HG03575 (cell line): ENCODE measurements at regions not wholly inside any gene's neighbourhood (a gene's known extent, or its start where the extent isn't known, plus 50 kb on each side); places are given as distances from the start of the nearest gene placed in this dataset.
A peak's percentile ranks its signal among the peaks of the same experiment; 100 is the strongest.

Experiments used
- ATAC-seq: cut with Tn5 transposase; IDR thresholded peaks from one replicate; pipeline ENCODE4 v1.9.1; 2021; ENCODE audit not compliant: unreplicated experiment, insufficient number of reproducible peaks, low FRiP score; ENCODE audit errors: extremely low read depth

DNA sequence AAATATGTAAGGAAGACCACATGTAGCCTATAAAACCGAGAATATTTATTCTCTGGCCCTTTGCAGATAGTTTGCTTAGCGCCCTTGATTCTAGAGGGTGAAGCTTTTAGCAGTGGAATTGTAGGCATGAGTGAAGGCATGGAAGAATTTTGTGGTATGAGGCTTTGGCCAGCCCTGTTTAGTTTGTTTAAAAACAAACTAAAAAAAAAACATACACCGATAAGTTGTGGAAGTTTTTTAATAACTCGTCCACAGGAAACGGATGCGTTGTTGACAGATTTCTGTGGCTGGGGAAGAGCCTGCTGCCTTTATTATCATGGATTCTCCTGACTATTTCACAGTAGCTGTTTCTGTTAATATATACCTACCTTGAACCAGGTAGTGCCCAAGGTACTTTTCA lies 194.7 kb upstream of the LNX1 start:
- ATAC-seq, result no peak

DNA sequence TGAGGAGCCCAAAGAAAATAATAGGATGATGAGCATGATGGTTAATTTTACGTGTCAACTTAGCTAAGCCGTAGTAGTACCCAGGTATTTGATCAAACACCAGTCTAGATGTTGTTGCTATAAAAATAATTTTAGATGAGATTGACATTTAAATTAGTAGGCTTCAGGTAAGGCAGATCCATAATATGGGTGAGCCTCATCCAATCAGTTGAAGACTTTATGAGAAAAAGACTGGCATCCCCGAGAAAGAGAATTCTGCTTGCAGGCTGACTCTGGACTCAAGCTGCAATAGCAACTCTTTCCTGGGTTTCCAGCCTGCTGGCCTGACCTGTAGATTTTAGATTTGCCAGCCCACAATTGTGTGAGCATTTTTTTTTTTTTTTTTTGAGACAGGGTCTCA lies 192.8 kb upstream of the LNX1 start:
- ATAC-seq, result no peak

DNA sequence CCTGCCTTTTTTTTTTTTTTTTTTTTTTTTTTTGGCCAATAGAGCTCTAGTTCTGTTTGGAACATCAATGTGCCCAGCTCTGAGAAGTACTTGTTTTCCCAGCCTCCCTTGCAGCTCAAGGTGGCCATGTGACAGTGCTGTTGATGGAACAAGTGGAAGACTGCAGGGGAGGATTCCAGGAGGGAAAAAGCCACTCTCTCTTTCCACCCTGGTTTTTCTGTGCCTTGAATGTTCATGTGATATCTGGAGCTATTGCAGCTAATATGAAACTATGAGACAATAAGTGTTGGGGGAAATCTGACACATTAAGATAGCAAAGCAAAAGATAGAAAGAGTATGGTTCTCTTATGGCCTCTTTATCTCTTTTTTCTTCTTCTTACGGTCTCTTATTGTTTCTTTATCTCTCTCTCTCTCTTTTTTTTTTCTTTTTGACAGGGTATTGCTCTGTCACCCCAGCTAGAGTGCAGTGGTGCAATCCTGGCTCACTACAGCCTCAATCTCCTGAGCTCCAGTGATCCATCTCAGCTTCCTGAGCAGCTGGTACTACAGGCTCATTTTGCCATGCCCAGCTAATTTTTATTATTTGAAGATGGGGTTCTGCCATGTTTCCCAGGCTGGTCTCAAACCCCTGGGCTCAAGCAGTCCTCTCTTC lies 192.0 kb upstream of the LNX1 start:
- no peak for ATAC-seq

DNA sequence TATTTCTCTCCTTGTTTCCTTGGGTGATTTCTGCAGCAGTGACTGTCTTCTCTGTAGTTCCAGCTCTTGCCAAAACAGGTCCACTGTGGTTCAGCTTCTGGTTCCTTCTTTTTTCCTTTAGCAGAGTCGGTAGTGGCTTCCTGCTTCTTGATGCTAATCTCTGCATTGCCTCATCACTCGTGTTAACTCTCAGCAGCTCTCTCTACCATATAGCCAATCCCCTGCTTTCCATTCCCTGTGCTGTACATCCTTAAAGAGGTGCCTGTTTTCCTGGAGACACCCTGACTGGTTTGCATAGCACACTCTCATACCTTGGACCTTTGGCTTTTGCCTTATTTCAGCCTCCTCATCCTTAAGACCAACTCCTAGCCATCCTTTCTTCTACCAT lies 191.2 kb upstream of the LNX1 start:
- ATAC-seq, result no peak

DNA sequence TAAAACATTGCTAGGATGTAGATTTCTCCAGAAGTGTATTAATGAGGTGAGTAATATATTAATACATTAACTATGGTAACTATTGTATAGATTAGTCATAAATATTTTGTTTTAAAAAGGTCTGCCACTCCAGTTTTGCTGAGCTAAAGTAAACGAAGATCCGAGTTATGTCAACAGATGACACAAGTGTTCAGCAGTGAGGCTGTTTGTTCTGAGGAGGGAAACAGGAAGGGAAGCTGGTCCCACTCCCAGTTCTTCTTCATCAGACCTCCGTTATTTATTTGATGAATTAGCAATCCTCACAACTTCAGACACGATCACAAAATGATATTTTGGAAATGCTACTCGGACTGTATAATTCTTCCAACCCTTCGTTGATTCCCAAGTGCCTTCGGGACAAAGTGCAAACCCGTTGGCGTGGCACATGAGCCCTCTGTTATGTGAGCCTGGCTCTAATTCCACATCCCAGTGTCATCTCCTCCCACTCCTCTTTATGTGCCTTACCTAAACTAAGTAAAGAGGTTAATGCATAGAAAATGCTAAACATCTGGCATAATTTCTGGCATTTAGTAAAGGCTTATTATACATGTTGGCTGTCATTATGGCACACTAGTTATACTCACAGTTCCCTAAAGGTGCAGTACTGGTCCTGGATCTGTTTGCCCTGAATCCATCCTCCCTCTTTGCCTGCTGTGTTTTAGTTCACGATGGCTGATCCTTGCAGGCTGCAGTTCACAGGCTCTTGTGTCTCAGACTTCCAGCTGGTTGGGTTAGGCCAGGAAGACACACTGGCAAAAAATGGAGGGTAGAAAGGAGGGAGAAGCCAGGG lies 190.6 kb upstream of the LNX1 start:
- no peak for ATAC-seq

DNA sequence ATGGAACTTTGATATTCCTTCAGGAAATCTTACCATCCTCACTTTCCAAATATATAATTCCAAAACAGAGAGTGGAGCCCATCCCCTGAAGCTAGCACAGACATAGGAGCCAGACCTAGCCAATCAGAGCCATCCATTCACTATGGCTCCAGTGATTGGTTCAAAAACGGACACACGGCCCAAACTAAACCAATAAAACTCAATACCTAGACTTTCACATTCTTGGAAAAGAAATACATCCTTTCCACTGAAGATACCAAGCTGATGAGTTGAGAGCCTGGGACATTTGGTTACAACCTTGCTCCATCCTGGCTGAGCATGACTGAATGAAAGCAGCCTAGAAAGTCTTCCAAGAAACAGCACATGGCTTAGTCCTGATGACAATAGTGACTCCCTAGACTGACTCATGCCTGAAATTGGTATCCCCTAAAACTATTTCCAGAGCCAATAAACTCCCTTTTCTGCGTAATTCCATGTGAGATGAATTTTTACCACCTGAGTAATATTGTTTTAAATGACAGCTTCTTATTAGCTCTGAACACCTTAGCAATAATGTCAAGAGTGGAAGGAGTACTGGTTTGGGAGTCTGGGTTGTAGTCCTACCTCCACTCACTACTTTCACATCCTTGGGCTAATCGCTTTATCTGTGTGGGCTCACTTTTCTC lies 189.6 kb upstream of the LNX1 start:
- no peak for ATAC-seq

DNA sequence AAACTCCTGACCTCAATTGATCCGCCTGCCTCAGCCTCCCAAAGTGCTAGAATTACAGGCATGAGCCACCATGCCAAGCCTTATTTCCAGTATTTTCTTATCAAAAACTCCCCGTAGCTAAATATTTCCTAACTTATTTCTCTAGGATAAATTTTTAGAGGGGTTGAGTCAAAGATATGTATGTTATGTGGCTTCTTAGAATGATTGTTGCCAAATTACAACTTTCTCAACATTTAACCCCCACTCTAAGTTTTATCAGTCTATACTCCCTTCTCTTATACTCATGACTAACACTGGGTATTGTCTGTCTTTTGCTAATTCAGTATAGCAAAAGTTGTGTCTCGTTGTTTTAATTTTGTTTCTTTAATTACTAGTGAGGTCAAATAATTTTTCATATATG lies 187.7 kb upstream of the LNX1 start:
- no peak for ATAC-seq

DNA sequence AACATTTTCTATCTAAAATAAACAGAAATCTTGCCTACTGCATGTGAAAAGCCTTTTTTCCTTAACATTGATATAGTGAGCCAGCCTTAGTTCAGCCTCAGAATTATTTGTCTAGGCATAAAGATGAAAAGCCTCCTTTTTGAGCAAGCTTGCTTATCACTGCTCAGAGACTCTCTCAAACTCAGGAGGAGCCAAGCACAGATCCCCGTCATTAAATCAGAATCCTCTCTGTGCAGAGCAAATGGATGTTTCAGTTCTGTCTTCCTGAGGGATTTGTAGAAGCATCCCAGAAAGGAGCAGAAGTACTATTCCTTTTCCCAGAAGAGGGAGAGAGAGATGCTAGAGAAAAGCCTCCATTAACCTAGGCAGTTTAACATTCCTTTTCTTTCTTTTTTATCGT lies 186.9 kb upstream of the LNX1 start:
- no peak for ATAC-seq

DNA sequence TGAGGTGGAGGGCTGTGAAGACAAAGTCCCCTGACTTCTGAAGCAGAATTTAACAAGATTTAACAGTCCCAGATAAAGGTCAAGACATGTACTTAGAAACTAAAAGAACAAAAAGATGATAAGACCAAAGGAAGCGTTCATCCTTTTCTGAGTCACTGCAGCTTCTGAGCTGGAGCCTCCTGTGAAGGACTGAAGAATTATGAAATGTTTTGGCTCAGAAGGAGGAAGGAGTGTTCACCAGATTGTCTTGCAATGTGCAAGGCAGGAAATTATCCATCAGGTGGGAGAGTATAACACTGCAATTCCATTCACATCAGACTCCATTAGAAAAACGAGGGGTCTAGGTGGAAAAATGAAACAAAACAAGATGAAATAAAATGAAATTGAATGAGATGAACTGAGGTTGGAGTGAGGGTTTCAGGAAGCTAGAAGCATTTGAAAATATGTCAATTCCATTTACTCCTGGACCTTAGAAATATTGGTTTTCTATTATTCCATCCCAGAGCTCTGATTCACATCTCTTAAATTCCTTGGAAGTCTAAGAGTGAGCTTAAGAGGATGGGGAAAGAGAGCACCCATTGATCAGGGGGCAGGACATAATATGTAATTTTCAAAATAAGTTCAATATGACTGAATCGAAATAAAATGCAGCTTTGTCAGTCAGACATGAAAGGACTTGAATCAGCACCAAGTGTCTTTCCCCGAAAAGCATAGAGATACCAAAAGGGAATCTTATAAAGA lies 186.1 kb upstream of the LNX1 start:
- ATAC-seq, result no peak

DNA sequence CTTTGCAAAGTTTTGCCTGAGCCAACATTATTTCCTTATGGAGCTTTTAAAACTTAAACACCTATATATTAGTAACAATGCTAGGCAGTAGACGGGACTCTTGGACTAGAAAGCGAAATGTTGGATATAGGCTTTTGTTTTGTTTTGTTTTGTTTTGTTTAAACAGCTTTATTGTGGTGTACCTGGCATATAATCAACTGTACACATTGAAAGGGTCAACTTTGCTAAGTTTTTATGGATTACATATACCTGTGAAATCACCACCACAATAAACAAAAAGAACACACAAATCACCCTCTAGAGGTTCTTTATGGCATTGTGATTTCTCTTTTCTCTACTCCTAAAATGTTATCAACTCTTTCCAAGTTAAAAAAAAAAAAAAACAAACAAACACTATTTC lies 184.9 kb upstream of the LNX1 start:
- no peak for ATAC-seq

DNA sequence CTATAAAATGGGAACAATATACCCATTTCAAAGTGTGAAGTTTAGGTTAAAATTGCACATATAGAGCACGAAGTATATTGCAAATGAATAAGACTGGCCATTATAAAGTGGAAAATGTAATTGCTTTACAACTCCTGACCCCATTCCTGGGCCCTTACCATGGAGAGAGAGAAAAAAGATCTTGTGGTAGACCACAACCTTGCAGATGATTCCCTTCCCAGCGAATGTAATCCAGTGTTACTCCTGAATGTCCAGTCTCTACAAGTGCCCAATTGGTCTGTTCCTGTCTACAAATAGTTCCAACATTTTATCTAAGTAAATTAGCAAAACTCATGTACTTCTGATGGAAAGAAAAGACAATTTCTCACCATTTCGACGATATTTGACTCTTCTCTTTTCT lies 184.1 kb upstream of the LNX1 start:
- no peak for ATAC-seq

DNA sequence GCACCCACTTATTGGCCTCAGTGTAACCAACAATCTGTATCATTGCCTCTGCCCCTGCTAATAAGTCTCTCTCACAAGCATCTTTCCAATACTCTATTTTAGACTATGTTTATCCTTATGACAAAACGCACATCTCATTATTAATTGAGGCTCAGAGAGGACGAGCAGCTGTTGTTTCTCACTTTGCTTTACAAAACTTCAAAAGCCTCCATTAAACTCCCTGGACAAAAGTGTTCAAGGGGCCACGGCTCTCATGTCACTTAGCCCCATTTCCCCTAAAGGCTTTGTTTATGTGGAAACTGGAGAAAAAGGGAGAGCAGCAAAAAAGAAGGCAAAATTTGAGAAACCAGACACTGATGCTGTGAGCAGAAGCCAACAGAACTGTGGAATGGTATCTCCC lies 180.0 kb upstream of the LNX1 start:
- no peak for ATAC-seq

DNA sequence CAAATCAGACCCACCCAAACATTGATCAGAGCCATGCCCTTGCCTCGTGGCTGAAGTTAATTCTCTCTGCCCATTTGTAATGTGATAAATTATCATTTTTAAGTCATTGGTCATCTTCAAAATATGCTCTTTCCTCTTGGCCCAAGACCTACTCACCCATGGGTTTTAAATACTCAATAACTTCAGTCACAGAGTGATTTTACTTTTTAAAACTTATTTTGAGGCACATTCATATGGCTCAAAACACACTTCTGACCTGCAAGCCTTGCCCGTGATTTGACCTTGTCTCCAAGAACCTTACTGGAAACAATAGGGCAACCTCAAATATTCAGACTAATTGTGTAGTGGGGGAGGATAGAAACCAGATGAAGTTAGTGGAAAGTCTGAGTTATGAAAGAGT lies 176.2 kb upstream of the LNX1 start:
- ATAC-seq, result no peak

DNA sequence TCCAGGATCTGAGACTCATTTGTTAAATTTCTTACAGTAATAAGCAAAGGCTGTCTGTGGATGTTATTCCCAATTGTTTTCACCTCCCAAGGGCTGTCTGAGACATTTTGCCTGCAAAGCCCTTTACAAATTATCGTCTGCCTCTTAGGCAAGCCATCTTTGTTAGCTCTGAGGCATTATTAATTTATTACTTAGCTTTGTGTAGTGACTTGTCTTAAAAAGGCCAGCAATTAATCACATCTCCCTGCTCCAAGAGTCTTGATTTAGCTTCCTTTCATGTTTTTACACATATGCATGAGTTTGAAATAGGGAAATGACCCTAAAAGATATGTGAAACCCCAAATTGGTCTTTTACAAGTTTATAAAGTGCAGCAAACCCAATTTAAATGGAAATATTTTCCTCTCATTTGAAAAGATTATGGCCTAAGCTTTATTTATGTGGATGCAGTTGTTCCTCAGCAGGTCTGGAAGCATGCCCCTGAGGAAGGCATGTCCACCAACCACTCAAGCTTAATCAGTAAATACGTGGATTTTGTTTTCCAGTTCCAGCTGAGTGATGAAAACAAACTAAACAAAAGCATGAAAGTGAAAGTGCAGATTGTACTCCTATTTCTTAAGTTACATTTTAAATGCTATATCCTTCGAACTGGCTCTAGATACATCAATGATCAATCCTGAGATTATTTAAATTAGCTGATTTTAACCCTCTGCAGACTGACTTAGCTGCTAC lies 173.6 kb upstream of the LNX1 start:
- ATAC-seq, result no peak

DNA sequence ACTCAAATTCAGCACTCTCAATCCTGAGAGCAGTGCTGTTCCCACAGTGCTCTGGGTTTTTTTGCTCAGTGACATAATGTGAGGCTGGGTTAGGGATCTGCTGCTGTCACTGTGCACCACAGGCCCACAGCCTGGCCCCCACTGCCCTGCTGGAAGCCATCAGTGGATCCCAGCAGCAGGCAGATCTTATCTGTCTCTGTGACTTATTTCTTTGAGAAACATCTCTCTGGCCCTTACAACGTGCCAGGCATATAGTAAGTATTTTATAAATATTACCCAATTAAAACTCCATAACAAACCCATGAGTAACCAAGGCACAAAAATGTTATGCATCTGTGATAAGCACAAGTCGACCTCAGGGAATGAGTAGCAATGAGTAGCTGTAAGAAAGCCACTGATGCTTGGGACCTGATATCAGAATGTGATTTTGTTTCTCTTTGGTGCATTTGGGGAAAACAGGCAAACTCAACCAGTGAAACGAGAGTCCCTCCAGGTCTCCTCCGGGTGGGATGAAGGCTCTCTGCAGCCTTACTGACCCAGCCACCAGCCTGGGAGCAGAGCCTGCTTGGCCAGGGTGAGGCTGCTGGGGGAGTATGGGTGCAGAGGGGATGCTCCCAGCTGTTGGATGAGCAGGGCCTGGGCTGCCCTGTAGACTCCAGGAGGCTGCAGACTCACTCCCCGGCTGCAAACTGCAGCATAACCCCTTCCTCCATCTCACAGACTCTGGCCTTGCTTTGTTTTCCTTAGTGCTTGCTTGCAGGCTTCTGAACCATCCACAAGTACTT lies 172.7 kb upstream of the LNX1 start:
- no peak for ATAC-seq

DNA sequence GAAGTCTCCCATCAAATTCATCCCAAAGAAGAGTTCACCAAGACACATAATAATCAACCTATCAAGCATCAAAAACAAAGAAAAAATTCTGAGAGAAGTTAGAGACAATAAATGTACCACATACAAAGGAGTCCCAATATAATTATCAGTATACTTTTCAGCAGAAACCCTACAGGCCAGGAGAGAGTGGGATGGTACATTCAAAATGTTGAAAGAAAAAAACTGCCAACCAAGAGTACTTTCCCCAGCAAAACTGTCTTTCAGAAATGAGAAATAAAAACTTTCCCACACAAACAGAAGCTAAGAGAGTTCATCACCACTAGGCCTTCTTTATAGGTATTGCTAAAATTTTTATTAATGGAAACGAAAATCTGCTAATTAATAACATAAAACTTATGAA lies 164.4 kb upstream of the LNX1 start:
- no peak for ATAC-seq

DNA sequence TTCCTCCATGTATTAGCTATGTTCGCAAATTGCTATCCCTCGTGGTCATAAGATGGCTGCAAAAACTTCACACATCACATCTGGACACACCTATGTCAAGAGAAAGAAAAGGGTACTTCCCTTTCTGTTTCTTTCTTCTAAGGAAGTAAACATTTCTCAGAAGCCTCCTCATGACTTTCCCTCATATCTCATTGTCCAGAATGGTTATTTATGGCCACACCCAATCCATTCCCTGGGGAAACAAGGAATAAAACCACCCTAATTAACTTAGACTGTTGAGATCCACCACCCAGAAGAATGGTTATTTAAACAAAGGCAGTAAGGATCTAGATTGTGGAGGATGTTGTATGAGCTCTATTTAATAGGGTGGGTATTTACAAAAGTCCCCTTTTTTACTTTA lies 160.8 kb upstream of the LNX1 start:
- ATAC-seq, result no peak

DNA sequence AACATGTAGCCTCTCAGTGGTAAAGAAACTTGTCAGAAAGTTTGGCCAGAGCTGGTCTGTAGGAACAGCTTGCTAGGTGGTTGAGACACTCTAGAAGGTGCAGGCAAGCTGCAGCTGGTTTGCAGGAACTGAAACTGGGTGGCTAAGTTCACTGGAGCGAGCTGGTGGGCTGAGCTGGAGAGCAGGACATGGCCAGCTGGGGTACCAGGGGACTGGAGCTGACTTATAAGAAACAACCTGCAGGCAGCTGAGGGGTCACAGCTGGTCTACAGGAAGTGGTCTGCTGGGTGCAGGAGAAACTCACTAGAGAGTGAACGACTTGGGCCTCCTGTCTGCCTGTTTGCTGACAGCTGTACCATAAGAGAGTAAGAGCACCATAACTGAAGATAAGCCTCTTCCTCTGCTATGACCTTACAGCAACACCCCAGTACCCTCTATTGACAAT lies 157.1 kb upstream of the LNX1 start:
- ATAC-seq, result peak; percentile 98
